ENCODE measurements at regions not wholly inside any gene's neighbourhood (a gene's known extent, or its start where the extent isn't known, plus 50 kb on each side); places are given as distances from the start of the nearest gene placed in this dataset.

- Histone ChIP-seq H3K27ac (no peak overlapping the region), H3K4me3 (no peak overlapping the region), H3K27me3 (no peaks in the 10 kb centered on the region), H3K9me3 (no peaks in the 10 kb centered on the region), H3K36me3 (ENCODE audit: low read depth, missing control alignments) (no peaks in the 10 kb centered on the region), H3K4me1 (peaks cover 8% of the 10 kb centered on the region)
- 45 to 52% methylated on average over 7 of the region's 7 CpGs for WGBS, 2 donors
- TF ChIP-seq POLR2A (IDR thresholded peaks at IDR 0.05) (no peak), CTCF (IDR thresholded peaks at IDR 0.05) (no peak)
- intact Hi-C loops (cut with DNase I; ENCODE audit: low total_unique reads) = no loop called here
- DNase-seq = peak; percentile 51
Measured at GRCh38 chr13:21898945-21899344, 228.1 kb downstream of the FGF9 start.

- no peaks in the 10 kb centered on the region for H3K9me3 ChIP-seq
- H3K27ac ChIP-seq = peak overlapping the region in 1 of 2 donors; percentile 29
- TF ChIP-seq POLR2A (IDR thresholded peaks at IDR 0.05) = no peak
- no peak for TF ChIP-seq CTCF (IDR thresholded peaks at IDR 0.05)
- no peak for DNase-seq
- intact Hi-C loops (cut with DNase I; ENCODE audit: low total_unique reads) = no loop called here
- no peaks in the 10 kb centered on the region for H3K27me3 ChIP-seq
- no peak overlapping the region for H3K4me3 ChIP-seq
- H3K36me3 ChIP-seq (ENCODE audit: low read depth, missing control alignments) = no peaks in the 10 kb centered on the region
- 81 to 90% methylated on average over 2 of the region's 2 CpGs for WGBS, 2 donors
- peaks cover 8% of the 10 kb centered on the region for H3K4me1 ChIP-seq
Measured at GRCh38 chr13:21901336-21901735, 230.5 kb downstream of the FGF9 start.

GRCh38 chr13:21901811-21902708 is 231.2 kb downstream of the FGF9 start:
- TF ChIP-seq CTCF (IDR thresholded peaks at IDR 0.05) (no peak), POLR2A (IDR thresholded peaks at IDR 0.05) (no peak)
- DNase-seq = peak; percentile 47
- Histone ChIP-seq H3K27ac (peak overlapping the region; percentile 15 to 38), H3K4me1 (peaks cover 8% of the 10 kb centered on the region), H3K9me3 (no peaks in the 10 kb centered on the region), H3K4me3 (no peak overlapping the region), H3K27me3 (no peaks in the 10 kb centered on the region), H3K36me3 (ENCODE audit: low read depth, missing control alignments) (no peaks in the 10 kb centered on the region)
- intact Hi-C loops (cut with DNase I; ENCODE audit: low total_unique reads) = no loop called here
- WGBS, 2 donors = 58 to 64% methylated on average over 9 to 14 of the region's 14 CpGs

DNA sequence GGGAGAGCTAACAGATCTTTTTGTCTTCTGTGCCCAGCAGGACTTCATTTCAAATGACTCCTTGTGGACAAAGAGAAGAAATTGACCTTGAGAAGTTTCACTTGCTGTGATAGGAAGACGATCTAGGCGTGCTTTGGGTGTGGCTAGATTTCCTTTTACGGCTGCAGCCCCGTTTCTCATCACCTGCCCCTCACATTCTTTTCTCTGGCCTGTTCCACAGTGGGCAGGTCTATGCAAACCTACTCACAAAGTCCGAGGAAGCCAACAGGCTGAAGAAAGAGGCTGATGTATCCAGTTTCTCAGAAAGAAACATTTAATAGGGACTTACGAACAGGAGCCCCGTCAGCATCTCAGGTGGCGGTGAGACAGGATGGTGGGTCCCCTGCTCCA is 231.8 kb downstream of the FGF9 start:
- peak overlapping the region; percentile 15 to 38 for H3K27ac ChIP-seq
- H3K4me1 ChIP-seq = peaks cover 8% of the 10 kb centered on the region
- intact Hi-C loops (cut with DNase I; ENCODE audit: low total_unique reads) = no loop called here
- no peak for TF ChIP-seq CTCF (IDR thresholded peaks at IDR 0.05)
- TF ChIP-seq POLR2A (IDR thresholded peaks at IDR 0.05) = no peak
- 48 to 56% methylated on average over 8 of the region's 8 CpGs for WGBS, 2 donors
- no peak overlapping the region for H3K4me3 ChIP-seq
- H3K27me3 ChIP-seq = no peaks in the 10 kb centered on the region
- DNase-seq = peak; percentile 65
- no peaks in the 10 kb centered on the region for H3K9me3 ChIP-seq
- H3K36me3 ChIP-seq (ENCODE audit: low read depth, missing control alignments) = no peaks in the 10 kb centered on the region

DNA sequence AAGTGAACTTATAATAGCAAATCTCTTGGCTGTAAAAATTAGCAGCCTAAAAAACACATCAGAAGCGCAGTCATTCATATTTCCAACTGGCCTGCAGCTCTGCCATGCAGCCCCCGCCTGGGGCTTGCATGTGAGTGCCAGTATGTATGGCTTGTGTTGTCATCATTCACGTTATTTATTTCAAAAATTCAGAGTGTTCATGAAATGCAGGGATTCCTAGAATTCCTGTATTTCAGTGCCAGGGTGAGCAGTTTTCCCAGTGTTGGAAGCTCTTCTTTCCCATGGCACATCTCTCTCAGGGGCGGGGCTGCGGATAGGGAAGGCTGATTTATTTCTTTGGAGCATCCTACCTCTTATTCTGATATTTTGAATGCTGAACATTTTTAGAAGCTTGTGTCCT is 234.6 kb downstream of the FGF9 start:
- DNase-seq = no peak
- WGBS, 2 donors = 88 to 89% methylated on average over 5 of the region's 5 CpGs
- intact Hi-C loops (cut with DNase I; ENCODE audit: low total_unique reads) = no loop called here

More for the DNA sequence above, 234.6 kb downstream of the FGF9 start:
- no peaks in the 10 kb centered on the region for H3K36me3 ChIP-seq (ENCODE audit: low read depth, missing control alignments)
- H3K27me3 ChIP-seq = no peaks in the 10 kb centered on the region
- no peaks in the 10 kb centered on the region for H3K9me3 ChIP-seq
- H3K4me3 ChIP-seq = no peak overlapping the region
- H3K27ac ChIP-seq = no peak overlapping the region
- TF ChIP-seq POLR2A (IDR thresholded peaks at IDR 0.05) (no peak), CTCF (IDR thresholded peaks at IDR 0.05) (no peak)
- peaks cover 8% of the 10 kb centered on the region for H3K4me1 ChIP-seq

Measured in testis (tissue), 2 donors.